AG20443 (cell line): ENCODE measurements at regions not wholly inside any gene's neighbourhood (a gene's known extent, or its start where the extent isn't known, plus 50 kb on each side); places are given as distances from the start of the nearest gene placed in this dataset.

Source experiments
- DNase-seq: peaks from one replicate; pipeline ENCODE4 v3.0.0; 2012; ENCODE audit warnings: low spot score, mixed read lengths

DNA sequence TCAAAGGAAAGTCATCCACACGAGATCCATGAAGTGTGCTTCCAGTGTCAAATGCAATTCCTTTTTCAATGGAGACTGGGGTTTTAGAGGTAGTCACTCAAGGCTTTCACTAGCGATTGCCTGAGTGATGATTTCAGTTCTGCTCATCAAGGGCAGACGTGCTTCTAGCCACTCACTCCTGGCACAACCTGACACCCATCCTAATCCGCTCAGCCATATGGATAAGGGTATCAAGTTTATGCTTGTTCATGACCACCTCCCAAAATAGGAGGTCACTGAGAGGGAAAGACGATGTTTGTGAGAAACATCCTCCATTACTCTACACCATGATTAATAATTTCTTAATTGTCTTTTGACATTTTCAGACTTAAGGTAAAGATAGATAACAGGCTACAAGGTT, 91.3 kb upstream of the HEY2 start:
- DNase-seq = no peak

DNA sequence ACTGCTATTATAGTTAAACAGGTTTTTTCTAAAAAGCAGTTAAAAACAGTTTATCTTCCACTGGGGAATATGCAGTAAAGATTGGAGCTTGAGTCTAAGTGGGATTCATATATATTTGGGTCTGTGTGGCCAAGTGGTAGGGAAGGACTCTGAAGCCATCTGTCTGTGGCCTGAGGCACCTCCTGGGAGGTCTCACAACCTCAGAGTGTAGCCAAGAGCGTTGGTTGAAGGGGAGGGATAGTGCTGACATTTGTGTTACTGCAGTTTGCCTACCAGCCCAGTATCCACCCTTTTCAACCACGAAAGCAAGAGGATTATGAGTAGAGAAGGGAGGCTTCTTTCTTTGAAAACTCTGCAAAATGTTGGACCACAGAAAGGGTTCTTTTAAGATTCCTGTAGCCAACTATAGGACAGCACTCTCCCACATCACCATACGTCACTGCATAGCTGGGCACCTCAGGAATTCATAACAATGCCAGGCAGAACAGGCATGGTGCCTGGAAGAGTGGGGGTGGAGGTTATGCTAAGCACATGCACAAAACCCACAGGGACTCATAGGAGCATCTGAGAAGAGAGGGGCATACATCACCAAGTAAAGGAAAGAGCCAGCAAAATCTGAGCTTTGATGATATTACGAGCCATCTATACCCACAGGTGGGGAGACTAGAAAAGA, 90.5 kb upstream of the HEY2 start:
- peak; percentile 21 for DNase-seq

DNA sequence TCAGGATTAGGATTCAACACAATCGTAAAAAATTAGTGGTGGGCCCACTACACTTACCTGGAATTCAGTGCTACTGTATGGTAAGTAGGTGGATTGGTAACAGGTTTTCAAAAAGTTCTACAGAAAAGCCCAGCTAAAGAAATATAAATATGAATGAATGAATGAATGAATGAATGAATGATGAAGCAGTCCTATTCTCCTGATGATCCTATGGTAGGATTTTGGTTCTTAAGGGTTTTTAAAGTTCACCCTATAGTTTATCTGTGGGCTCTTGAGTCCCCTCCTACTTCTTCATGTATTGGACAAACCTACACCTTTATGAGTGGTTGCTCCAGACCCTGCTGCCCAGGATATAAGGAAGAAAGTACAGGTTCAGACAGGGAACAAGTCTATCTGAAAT, 89.5 kb upstream of the HEY2 start:
- no peak for DNase-seq

DNA sequence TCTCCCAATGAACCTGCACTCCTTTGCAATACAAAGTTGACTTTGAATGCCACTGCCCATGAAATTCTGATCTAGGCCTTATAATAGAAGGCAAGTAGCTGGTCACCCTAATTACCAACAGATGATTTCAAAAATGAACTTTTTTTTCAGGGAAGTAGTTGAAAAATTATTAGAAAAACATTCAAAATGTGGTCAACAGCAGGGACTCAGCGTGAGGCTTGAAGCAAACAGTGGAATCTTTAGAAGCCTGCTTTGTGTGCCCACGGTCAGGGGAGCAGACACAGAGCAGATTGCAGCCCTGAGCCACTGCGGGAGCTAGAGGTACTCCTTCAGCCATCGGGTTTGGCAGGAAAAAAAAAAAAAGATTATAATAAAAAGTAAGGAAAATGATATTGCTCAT, 87.1 kb upstream of the HEY2 start:
- DNase-seq = no peak

DNA sequence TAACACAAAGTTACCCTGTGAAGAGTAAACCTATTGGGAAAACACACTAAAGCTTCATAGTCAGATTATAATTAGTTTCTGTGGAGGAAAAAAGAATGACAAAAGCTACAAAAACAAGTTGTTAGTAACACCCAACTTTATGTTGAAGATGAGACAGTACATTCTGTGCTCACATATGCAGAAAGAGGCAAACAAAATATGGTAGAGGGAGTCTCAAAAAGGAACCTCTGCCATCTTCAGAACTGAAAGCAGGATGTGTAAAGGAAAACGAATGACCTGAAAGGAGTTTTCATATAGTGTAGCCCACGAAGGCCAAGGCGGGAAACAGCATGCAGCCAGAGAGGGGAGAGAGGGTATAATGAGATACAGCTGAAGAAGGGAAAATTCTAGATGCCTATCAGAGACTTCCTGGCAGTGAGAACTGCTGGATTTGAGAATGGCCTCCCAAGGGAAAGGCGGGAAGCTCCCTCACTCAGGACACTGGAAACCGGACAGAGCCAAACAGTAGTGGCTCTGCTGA, 84.1 kb upstream of the HEY2 start:
- no peak for DNase-seq

DNA sequence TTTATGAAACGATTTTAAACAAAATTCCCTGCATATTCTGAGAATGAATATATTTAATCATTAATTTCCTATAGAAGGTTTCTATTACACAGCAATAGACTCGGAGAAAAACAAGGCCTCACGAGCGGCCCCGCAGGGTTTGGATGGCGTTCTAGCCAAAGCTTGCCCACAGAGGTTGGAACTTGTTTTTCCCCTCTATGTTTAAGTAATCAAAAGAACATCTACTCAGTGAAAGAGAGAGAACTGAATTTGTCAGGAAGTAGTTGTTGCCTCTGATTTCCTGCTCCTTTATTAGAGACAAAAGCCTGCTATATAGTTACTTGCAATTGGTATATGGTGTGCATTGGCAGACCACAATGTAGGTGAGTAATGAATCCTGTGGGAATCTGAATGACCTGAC, 82.1 kb upstream of the HEY2 start:
- DNase-seq = no peak

DNA sequence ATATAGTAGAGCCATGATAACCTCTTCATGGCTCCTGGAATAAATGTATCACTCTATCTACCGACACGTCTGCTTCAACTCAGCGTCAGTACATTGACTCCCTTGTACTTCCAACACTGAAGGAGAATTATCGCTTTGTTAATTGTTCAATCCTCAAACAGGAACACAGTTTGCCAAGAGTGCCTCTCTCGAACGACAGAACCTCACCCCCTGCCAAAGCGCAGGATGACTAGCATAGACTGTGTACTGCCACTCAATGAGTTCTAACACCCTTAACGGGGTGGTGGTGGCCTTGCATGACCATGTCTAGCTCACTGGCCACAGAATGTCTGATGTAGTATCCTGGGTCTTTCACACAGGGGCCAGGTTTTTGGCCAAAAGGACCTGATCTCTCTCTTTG, 81.4 kb upstream of the HEY2 start:
- no peak for DNase-seq

DNA sequence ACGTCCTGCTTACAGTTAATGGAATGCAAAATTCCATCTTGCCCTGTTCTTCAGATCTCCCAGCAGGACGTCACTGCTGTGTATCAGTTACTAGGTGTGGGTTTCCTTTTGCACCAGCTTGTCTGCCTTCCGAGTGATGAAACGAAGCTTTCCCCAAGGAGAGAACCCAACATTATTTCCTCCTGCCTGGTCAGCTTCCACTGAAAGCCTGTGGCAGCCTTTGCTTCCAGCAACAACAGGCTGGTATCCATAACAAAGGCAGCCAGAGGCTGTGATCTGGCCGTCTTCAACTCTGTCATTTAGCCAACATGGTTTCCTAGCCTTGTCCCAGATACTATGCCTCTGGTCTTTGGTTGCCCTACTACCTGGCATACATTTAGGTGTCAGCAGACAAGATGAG, 78.9 kb upstream of the HEY2 start:
- no peak for DNase-seq

DNA sequence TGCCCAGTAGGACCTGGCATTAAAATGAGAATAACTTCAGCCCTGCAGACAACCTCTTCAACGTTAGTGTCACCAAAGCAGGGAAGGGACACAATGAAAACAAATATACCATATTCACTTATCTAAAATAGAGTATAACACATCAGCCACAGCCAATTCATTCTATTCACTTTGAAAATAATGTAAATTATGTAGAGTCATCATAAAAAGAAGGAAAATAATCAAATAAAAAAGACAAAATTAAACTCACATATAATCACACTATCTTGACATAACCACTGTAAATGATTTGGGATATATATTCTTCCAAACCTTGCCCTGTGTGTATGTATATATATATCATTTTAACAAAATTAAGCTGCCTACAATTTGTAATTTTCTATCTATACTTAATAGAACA, 78.1 kb upstream of the HEY2 start:
- DNase-seq = no peak

DNA sequence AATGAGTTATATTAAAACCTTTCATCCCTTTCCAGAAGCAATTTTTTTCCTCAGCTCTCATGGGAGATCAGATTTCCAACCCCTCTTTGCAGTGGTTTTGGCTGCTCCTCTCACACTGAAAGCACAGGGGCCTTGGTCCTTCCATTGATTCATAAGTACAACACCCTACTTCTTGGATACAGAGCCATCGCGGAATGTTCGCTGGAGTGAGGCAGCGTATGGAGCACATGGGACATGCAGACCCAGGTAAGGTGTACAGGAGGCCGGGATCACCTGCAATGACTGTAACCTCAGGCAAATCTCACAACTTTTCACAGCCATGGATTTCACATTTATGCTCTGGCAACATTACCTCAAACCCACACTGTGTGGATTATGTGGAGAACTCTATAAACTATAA, 75.2 kb upstream of the HEY2 start:
- no peak for DNase-seq

DNA sequence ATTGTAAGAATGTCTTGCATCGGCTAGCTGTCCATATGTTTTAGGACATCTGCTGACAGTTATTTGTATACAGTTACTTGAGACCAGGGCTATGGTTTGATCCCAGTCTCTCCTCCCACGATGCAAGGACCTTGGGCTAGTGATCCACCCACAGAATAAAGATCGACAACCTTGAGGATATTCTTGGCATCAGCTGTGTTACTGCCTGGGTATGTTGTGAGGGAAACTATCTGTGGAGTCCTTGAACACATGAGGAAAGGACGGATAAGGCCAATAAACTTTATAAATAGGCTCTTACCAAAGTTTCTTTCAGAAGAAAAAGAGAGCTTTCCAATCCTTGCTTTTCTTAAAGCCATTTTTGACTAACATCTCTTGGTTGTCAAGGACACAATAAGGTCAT, 70.8 kb upstream of the HEY2 start:
- no peak for DNase-seq

DNA sequence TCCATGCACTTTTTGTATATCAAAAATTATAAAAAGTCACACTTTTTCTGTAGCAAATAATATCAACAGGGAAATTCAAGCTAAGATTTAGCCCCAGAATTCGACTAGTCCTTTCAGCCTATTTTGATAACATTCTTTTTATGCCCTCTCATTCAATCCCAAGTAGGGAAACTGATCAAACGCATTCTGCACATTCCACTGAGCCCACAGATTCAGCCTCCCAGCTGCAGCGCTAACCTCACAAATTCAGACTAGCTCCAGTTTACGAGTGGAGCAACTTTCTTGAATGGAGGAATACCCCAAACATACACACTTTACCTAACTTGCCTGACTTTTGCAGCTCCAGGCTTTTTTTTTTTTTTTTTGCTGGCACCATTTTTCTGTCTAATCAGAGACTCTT, 70.3 kb upstream of the HEY2 start:
- no peak for DNase-seq

DNA sequence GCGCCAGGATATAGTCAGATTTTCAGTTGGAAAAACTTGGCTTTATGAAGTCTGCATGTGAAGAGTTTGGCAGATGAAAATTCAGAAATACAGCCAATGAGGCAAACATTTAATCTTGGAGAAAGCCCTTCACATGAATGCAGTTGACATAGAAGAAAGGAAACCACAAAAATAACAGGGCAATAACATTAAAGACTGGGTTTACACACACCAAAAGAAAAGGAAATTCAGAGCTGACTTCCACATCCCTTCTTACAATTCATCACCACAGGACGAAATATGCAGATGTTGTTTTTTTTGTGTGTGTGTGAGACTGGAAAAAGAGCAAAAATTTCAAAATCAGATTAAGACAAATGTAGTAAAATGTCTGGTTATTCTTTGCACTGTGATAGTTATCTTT, 69.8 kb upstream of the HEY2 start:
- DNase-seq = no peak

DNA sequence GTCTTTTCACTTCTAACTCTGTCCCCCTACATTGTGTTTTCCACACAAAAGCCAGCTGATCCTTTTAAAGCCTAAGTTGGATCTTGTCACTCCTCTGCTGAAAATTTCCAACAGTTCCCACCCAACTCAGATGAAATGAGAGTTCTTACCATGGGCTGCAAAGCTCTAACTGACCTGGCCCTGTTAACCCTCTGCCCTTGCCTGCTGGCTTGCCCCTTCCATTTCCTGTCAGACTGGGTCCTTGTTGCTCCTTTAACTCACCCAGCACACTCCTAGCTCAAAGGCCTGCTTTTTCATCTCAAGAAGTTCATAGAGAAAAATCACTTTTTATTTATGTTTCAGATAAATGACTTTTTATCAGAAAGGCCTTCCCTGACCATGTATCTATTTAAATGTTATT, 66.5 kb upstream of the HEY2 start:
- no peak for DNase-seq

DNA sequence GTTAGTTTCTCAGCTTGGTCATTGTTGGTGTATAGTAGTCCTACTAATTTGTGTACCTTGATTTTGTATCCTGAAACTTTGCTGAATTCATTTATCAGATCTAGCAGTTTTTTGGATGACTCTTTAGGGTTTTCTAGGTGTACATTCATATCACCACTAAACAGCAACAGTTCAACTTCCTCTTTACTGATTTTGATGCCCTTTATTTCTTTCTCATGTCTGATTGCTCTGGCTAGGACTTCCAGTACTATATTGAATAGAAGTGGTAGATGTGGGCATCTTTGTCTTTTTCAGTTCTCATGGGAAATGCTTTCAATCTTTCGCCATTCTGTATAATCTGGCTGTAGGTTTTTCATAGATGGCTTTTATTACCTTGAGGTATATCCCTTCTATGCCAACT, 61.3 kb upstream of the HEY2 start:
- DNase-seq = no peak

DNA sequence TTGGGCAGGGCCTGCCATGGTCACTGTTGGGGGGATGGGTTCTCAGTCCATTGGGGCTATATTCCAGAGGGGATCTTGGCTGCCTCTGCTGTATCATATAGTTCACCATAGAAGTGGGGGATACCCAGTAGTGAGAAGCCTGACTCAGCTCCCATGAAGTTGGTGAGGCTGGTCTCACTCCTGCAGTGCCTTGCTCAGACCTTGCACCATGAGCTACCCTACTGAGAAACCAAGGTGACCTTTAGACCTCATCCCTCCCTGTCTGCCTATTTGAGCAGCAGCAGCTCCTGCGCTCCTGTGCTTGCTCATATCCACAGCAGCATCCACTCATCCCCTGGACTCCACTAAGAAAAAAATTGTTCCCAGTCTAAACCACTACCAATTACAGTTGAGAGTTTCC, 56.0 kb upstream of the HEY2 start:
- DNase-seq = no peak

DNA sequence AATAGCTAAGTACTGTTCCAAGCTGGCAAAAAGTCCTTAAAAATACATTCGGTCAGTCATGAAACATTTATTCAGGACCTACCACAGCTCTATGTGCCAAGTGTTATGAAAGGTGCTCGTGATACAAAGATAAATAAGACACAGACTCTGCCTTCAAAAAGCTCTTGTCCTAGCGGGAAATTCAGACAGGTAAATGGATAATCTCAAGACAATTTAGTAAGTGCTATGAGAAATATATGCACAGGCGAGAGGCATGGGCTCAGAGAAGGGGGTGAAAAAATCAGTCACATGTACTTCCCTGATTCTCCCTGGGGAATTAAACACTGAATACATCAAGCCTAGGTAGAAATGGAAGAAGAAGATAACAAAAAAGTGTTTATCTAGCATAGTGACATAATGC, 49.8 kb upstream of the HEY2 start:
- DNase-seq = no peak
